Lung (tissue), 11 donors: ENCODE measurements at regions not wholly inside any gene's neighbourhood (a gene's known extent, or its start where the extent isn't known, plus 50 kb on each side); places are given as distances from the start of the nearest gene placed in this dataset.
A peak's percentile ranks its signal among the peaks of the same experiment; 100 is the strongest.

Experiments
- ATAC-seq: fragments of 200-7000 bp; cut with Tn5 transposase; one replicate; pipeline ENCODE4 v1.9.1; 2020; ENCODE audit warnings: moderate number of reproducible peaks; ENCODE audit not compliant: insufficient read depth, low FRiP score
- DNase-seq, 3 donors: peaks; one replicate each; pipeline ENCODE4 v3.0.0-alpha.2; 2013 to 2017
- H3K27ac ChIP-seq, 2 donors: one replicate each; pipeline ENCODE4 v1.5.1; 2013; ENCODE audit warnings: mild to moderate bottlenecking in 2 of 2, moderate library complexity in 2 of 2, control low read depth in 1 of 2, inconsistent platforms in 1 of 2, low read depth in 1 of 2, low read length in 1 of 2
- H3K27me3 ChIP-seq, 3 donors: one replicate each; pipeline ENCODE4 v1.5.1; 2013; ENCODE audit warnings: low read length in 2 of 3; ENCODE audit not compliant: control insufficient read depth in 3 of 3, insufficient read depth in 3 of 3
- H3K36me3 ChIP-seq, 4 donors: one replicate each; pipeline ENCODE4 v1.5.1; 2013; ENCODE audit warnings: low read length in 4 of 4, mild to moderate bottlenecking in 1 of 4, moderate library complexity in 1 of 4; ENCODE audit not compliant: control insufficient read depth in 4 of 4, insufficient read depth in 4 of 4
- H3K4me1 ChIP-seq, 5 donors: one replicate each; pipeline ENCODE4 v1.5.1; 2013; ENCODE audit warnings: low read length in 5 of 5, mild to moderate bottlenecking in 2 of 5, moderate library complexity in 1 of 5; ENCODE audit not compliant: control insufficient read depth in 5 of 5, insufficient read depth in 5 of 5
- H3K4me3 ChIP-seq: one replicate; pipeline ENCODE4 v1.5.1; 2013; ENCODE audit warnings: mild to moderate bottlenecking, control low read depth, moderate library complexity
- H3K9ac ChIP-seq, 2 donors: one replicate each; pipeline ENCODE4 v1.5.1; 2013; ENCODE audit warnings: low read length in 2 of 2, control low read depth in 1 of 2; ENCODE audit not compliant: insufficient read depth in 1 of 2
- H3K9me3 ChIP-seq, 4 donors: one replicate each; pipeline ENCODE4 v1.5.1; 2013; ENCODE audit warnings: low read length in 3 of 4, mild to moderate bottlenecking in 1 of 4, moderate library complexity in 1 of 4; ENCODE audit not compliant: control insufficient read depth in 4 of 4, insufficient read depth in 3 of 4
- CTCF ChIP-seq: IDR thresholded peaks from 2 replicates; pipeline ENCODE4 v1.5.1; 2012; ENCODE audit warnings: mild to moderate bottlenecking; ENCODE audit errors: control extremely low read depth, extremely low read depth
- WGBS, 2 donors: extraction: QIAGEN DNeasy Blood & Tissue Kit; methylation state at CpG; one replicate each; pipeline ENCODE4 v1.1.7; 2013; 5-methylcytosine and 5-hydroxymethylcytosine counted together
- donor health status: control.
- donor health status: control.
- donor health status: Bipolar disorder and iron deficiency.
- donor health status: healthy.
- donor health status: DM: yes; HTN: yes; CAD: no.

- Histone ChIP-seq H3K27me3 (no peaks in the 10 kb centered on the region), H3K4me1 (peaks cover 0 to 49% (median 14%) of the 10 kb centered on the region in 5 donors), H3K27ac (peak overlapping the region in 1 of 2 donors; percentile 47), H3K9me3 (no peaks in the 10 kb centered on the region), H3K9ac (no peak overlapping the region), H3K36me3 (no peaks in the 10 kb centered on the region), H3K4me3 (no peak overlapping the region)
- ATAC-seq (no peak), DNase-seq (no peak)
- WGBS, 2 donors, result 92 to 93% methylated on average over 2 of the region's 2 CpGs
- no peak for TF ChIP-seq CTCF
Measured at GRCh38 chr5:57700484-57700883, 217.9 kb upstream of the ACTBL2 start.

- no peaks in the 10 kb centered on the region for H3K36me3 ChIP-seq
- WGBS, 2 donors, result 91% methylated on average over 3 of the region's 3 CpGs
Measured at GRCh38 chr5:57700072-57700471, 217.5 kb upstream of the ACTBL2 start.

GRCh38 chr5:57698802-57699201 lies 216.2 kb upstream of the ACTBL2 start:
- no peaks in the 10 kb centered on the region for H3K36me3 ChIP-seq
- peak in 1 of 3 donors; percentile 19 for DNase-seq
- TF ChIP-seq CTCF, result no peak
- H3K9ac ChIP-seq, result no peak overlapping the region
- no peaks in the 10 kb centered on the region for H3K27me3 ChIP-seq
- no peaks in the 10 kb centered on the region for H3K9me3 ChIP-seq
- no peak overlapping the region for H3K4me3 ChIP-seq
- H3K4me1 ChIP-seq, result peaks cover 2 to 63% (median 16%) of the 10 kb centered on the region in 5 donors
- H3K27ac ChIP-seq, result peak overlapping the region in 1 of 2 donors; percentile 59
- peak; percentile 43 for ATAC-seq

More at GRCh38 chr5:57700072-57700471, 217.5 kb upstream of the ACTBL2 start:
- TF ChIP-seq CTCF, result no peak
- Histone ChIP-seq H3K4me3 (no peak overlapping the region), H3K9me3 (no peaks in the 10 kb centered on the region), H3K27ac (peak overlapping the region in 1 of 2 donors; percentile 47), H3K27me3 (no peaks in the 10 kb centered on the region), H3K9ac (no peak overlapping the region), H3K4me1 (peaks cover 2 to 53% (median 14%) of the 10 kb centered on the region in 5 donors)
- ATAC-seq (no peak), DNase-seq (peak in 2 of 3 donors; percentile 68 to 78)

DNA sequence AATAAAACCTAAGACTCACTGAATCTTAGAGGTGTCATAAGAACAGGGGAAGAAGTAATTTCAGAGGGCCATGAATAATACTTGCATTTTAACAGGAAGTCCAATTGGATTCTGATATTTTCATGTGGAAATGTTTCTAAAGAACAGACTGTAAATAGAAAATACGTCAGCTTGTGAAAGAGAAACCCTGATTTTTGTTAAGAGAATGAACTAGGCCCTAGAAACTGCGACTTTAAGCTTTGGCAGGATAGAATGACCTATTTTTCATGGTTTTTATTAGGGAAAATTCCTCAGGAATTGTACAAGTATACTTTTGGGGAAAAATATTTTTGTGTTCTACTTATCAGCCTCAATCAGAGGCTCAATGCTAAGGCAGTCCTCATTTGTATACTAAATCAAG lies 215.5 kb upstream of the ACTBL2 start:
- 85% methylated on average over 2 of the region's 2 CpGs for WGBS, 2 donors
- no peak for TF ChIP-seq CTCF

More for the DNA sequence above, 215.5 kb upstream of the ACTBL2 start:
- Histone ChIP-seq H3K9me3 (no peaks in the 10 kb centered on the region), H3K9ac (no peak overlapping the region), H3K4me3 (no peak overlapping the region), H3K4me1 (peaks cover 2 to 70% (median 16%) of the 10 kb centered on the region in 5 donors), H3K27me3 (no peaks in the 10 kb centered on the region), H3K27ac (peak overlapping the region in 1 of 2 donors; percentile 88), H3K36me3 (no peaks in the 10 kb centered on the region)
- DNase-seq (peak in 1 of 3 donors; percentile 23), ATAC-seq (no peak)
